Lower leg skin (tissue), 3 donors: ENCODE measurements at regions not wholly inside any gene's neighbourhood (a gene's known extent, or its start where the extent isn't known, plus 50 kb on each side); places are given as distances from the start of the nearest gene placed in this dataset.

Source experiments
- CTCF ChIP-seq, 3 donors: fragments of 450-650 bp; IDR thresholded peaks; one replicate each; pipeline ENCODE4 v1.5.1; 2016; ENCODE audit warnings: antibody characterized with exemption in 3 of 3, mild to moderate bottlenecking in 3 of 3, moderate library complexity in 2 of 3
- POLR2A ChIP-seq, 2 donors: fragments of 450-650 bp; IDR thresholded peaks; one replicate each; pipeline ENCODE4 v1.6.1; 2016 to 2017; ENCODE audit warnings: antibody characterized with exemption in 2 of 2, mild to moderate bottlenecking in 1 of 2, moderate library complexity in 1 of 2

GRCh38 chr7:9083837-9084236 lies 650.4 kb downstream of the NXPH1 start:
- TF ChIP-seq POLR2A (IDR thresholded peaks at IDR 0.05) (no peak), CTCF (IDR thresholded peaks at IDR 0.05) (no peak)
